Duodenal mucosa (tissue), 2 donors: ENCODE measurements at regions not wholly inside any gene's neighbourhood (a gene's known extent, or its start where the extent isn't known, plus 50 kb on each side); places are given as distances from the start of the nearest gene placed in this dataset.

Experiments
- H3K27ac ChIP-seq: one replicate; pipeline ENCODE4 v1.7.0; 2013; ENCODE audit warnings: low read depth, low read length
- H3K27me3 ChIP-seq, 2 donors: one replicate each; pipeline ENCODE4 v1.7.0; 2013; ENCODE audit warnings: low read length in 2 of 2, control low read depth in 1 of 2; ENCODE audit not compliant: insufficient read depth in 2 of 2, control insufficient read depth in 1 of 2
- H3K36me3 ChIP-seq, 2 donors: one replicate each; pipeline ENCODE4 v1.7.0; 2013; ENCODE audit warnings: low read length in 2 of 2, control low read depth in 1 of 2; ENCODE audit not compliant: insufficient read depth in 2 of 2, control insufficient read depth in 1 of 2
- H3K4me1 ChIP-seq, 2 donors: one replicate each; pipeline ENCODE4 v1.7.0; 2013; ENCODE audit warnings: low read length in 2 of 2, control low read depth in 1 of 2; ENCODE audit not compliant: insufficient read depth in 2 of 2, control insufficient read depth in 1 of 2
- H3K4me3 ChIP-seq, 2 donors: one replicate each; pipeline ENCODE4 v1.7.0; 2013; ENCODE audit warnings: low read length in 2 of 2, low read depth in 1 of 2
- H3K9ac ChIP-seq, 2 donors: one replicate each; pipeline ENCODE4 v1.7.0; 2013; ENCODE audit warnings: low read length in 2 of 2, low read depth in 1 of 2
- H3K9me3 ChIP-seq, 2 donors: one replicate each; pipeline ENCODE4 v1.7.0; 2013; ENCODE audit warnings: low read length in 2 of 2, control low read depth in 1 of 2; ENCODE audit not compliant: control insufficient read depth in 1 of 2

- H3K4me1 ChIP-seq = no peaks in the 10 kb centered on the region
- H3K9me3 ChIP-seq = no peaks in the 10 kb centered on the region
- no peak overlapping the region for H3K27ac ChIP-seq
- no peaks in the 10 kb centered on the region for H3K27me3 ChIP-seq
- H3K9ac ChIP-seq = no peak overlapping the region
- no peaks in the 10 kb centered on the region for H3K36me3 ChIP-seq
- no peak overlapping the region for H3K4me3 ChIP-seq
Measured at GRCh38 chr6:145427232-145427631, 308.1 kb downstream of the EPM2A start.

GRCh38 chr6:145428706-145429105 is 306.6 kb downstream of the EPM2A start:
- Histone ChIP-seq H3K27me3 (no peaks in the 10 kb centered on the region), H3K4me1 (no peaks in the 10 kb centered on the region), H3K9ac (no peak overlapping the region), H3K36me3 (no peaks in the 10 kb centered on the region), H3K9me3 (no peaks in the 10 kb centered on the region), H3K4me3 (no peak overlapping the region), H3K27ac (no peak overlapping the region)

GRCh38 chr6:145442110-145442509 is 293.2 kb downstream of the EPM2A start:
- no peak overlapping the region for H3K9ac ChIP-seq
- H3K4me1 ChIP-seq = no peaks in the 10 kb centered on the region
- H3K4me3 ChIP-seq = no peak overlapping the region
- H3K9me3 ChIP-seq = peaks cover 7 to 13% of the 10 kb centered on the region in 2 donors
- no peaks in the 10 kb centered on the region for H3K27me3 ChIP-seq
- no peaks in the 10 kb centered on the region for H3K36me3 ChIP-seq
- no peak overlapping the region for H3K27ac ChIP-seq

GRCh38 chr6:145445674-145446073 is 289.6 kb downstream of the EPM2A start:
- Histone ChIP-seq H3K36me3 (no peaks in the 10 kb centered on the region), H3K9ac (no peak overlapping the region), H3K4me1 (no peaks in the 10 kb centered on the region), H3K9me3 (peaks cover 7 to 13% of the 10 kb centered on the region in 2 donors), H3K4me3 (no peak overlapping the region), H3K27me3 (no peaks in the 10 kb centered on the region), H3K27ac (no peak overlapping the region)

- Histone ChIP-seq H3K9ac (no peak overlapping the region), H3K36me3 (no peaks in the 10 kb centered on the region), H3K27ac (no peak overlapping the region), H3K4me3 (no peak overlapping the region), H3K27me3 (no peaks in the 10 kb centered on the region), H3K9me3 (peaks cover 0 to 3% of the 10 kb centered on the region in 2 donors), H3K4me1 (no peaks in the 10 kb centered on the region)
Measured at GRCh38 chr6:145451029-145451428, 284.3 kb downstream of the EPM2A start.

GRCh38 chr6:145453376-145453775 is 281.9 kb downstream of the EPM2A start:
- no peak overlapping the region for H3K9ac ChIP-seq
- H3K4me1 ChIP-seq = no peaks in the 10 kb centered on the region
- no peaks in the 10 kb centered on the region for H3K9me3 ChIP-seq
- no peaks in the 10 kb centered on the region for H3K27me3 ChIP-seq
- H3K4me3 ChIP-seq = no peak overlapping the region
- no peak overlapping the region for H3K27ac ChIP-seq
- no peaks in the 10 kb centered on the region for H3K36me3 ChIP-seq

- Histone ChIP-seq H3K36me3 (no peaks in the 10 kb centered on the region), H3K4me3 (no peak overlapping the region)
Measured at GRCh38 chr6:145454006-145454405, 281.3 kb downstream of the EPM2A start.

GRCh38 chr6:145457556-145457955 is 277.8 kb downstream of the EPM2A start:
- Histone ChIP-seq H3K36me3 (no peaks in the 10 kb centered on the region), H3K27ac (no peak overlapping the region), H3K9me3 (no peaks in the 10 kb centered on the region), H3K4me1 (no peaks in the 10 kb centered on the region), H3K9ac (no peak overlapping the region), H3K4me3 (no peak overlapping the region), H3K27me3 (no peaks in the 10 kb centered on the region)

More at GRCh38 chr6:145454006-145454405, 281.3 kb downstream of the EPM2A start:
- Histone ChIP-seq H3K9ac (no peak overlapping the region), H3K9me3 (no peaks in the 10 kb centered on the region), H3K27me3 (no peaks in the 10 kb centered on the region), H3K27ac (no peak overlapping the region), H3K4me1 (no peaks in the 10 kb centered on the region)

- Histone ChIP-seq H3K4me1 (no peaks in the 10 kb centered on the region), H3K27me3 (no peaks in the 10 kb centered on the region), H3K9ac (no peak overlapping the region), H3K9me3 (peaks cover 0 to 6% of the 10 kb centered on the region in 2 donors), H3K36me3 (no peaks in the 10 kb centered on the region), H3K4me3 (no peak overlapping the region), H3K27ac (no peak overlapping the region)
Measured at GRCh38 chr6:145468534-145468933, 266.8 kb downstream of the EPM2A start.

- peaks cover 0 to 6% of the 10 kb centered on the region in 2 donors for H3K9me3 ChIP-seq
- no peak overlapping the region for H3K9ac ChIP-seq
- H3K36me3 ChIP-seq = no peaks in the 10 kb centered on the region
- no peak overlapping the region for H3K27ac ChIP-seq
- no peaks in the 10 kb centered on the region for H3K27me3 ChIP-seq
- no peak overlapping the region for H3K4me3 ChIP-seq
- H3K4me1 ChIP-seq = no peaks in the 10 kb centered on the region
Measured at GRCh38 chr6:145469021-145469420, 266.3 kb downstream of the EPM2A start.

GRCh38 chr6:145475794-145476396 is 259.4 kb downstream of the EPM2A start:
- Histone ChIP-seq H3K9ac (no peak overlapping the region), H3K4me1 (no peaks in the 10 kb centered on the region), H3K9me3 (peaks cover 2 to 6% of the 10 kb centered on the region in 2 donors), H3K27ac (no peak overlapping the region), H3K4me3 (no peak overlapping the region), H3K27me3 (no peaks in the 10 kb centered on the region), H3K36me3 (no peaks in the 10 kb centered on the region)
